ENCODE measurements at regions not wholly inside any gene's neighbourhood (a gene's known extent, or its start where the extent isn't known, plus 50 kb on each side); places are given as distances from the start of the nearest gene placed in this dataset.
A peak's percentile ranks its signal among the peaks of the same experiment; 100 is the strongest.

GRCh38 chr14:71549421-71550050 lies 382.7 kb upstream of the RGS6 start:
- no peak for DNase-seq (ENCODE audit: low read depth)
- no peak for TF ChIP-seq CTCF (IDR thresholded peaks at IDR 0.05; ENCODE audit: insufficient read depth, low read depth, low read length, missing control alignments)
- H3K4me3 ChIP-seq (ENCODE audit: low read depth, low read length), result no peak overlapping the region

GRCh38 chr14:71550367-71550766 lies 381.9 kb upstream of the RGS6 start:
- peak overlapping the region; percentile 25 for H3K4me3 ChIP-seq (ENCODE audit: low read depth, low read length)

GRCh38 chr14:71551291-71551950 lies 380.8 kb upstream of the RGS6 start:
- DNase-seq (ENCODE audit: low read depth), result peak; percentile 32
- no peak overlapping the region for H3K4me3 ChIP-seq (ENCODE audit: low read depth, low read length)
- TF ChIP-seq CTCF (IDR thresholded peaks at IDR 0.05; ENCODE audit: insufficient read depth, low read depth, low read length, missing control alignments), result no peak

More at GRCh38 chr14:71550367-71550766, 381.9 kb upstream of the RGS6 start:
- no peak for TF ChIP-seq CTCF (IDR thresholded peaks at IDR 0.05; ENCODE audit: insufficient read depth, low read depth, low read length, missing control alignments)
- peak; percentile 67 for DNase-seq (ENCODE audit: low read depth)

- DNase-seq (ENCODE audit: low read depth), result no peak
- no peak overlapping the region for H3K4me3 ChIP-seq (ENCODE audit: low read depth, low read length)
- TF ChIP-seq CTCF (IDR thresholded peaks at IDR 0.05; ENCODE audit: insufficient read depth, low read depth, low read length, missing control alignments), result no peak
These were observed 379.4 kb upstream of the RGS6 start for GRCh38 chr14:71552809-71553208.

GRCh38 chr14:71553779-71554178 lies 378.4 kb upstream of the RGS6 start:
- peak overlapping the region; percentile 33 for H3K4me3 ChIP-seq (ENCODE audit: low read depth, low read length)
- TF ChIP-seq CTCF (IDR thresholded peaks at IDR 0.05; ENCODE audit: insufficient read depth, low read depth, low read length, missing control alignments), result no peak
- DNase-seq (ENCODE audit: low read depth), result no peak

GRCh38 chr14:71554323-71554722 lies 377.9 kb upstream of the RGS6 start:
- TF ChIP-seq CTCF (IDR thresholded peaks at IDR 0.05; ENCODE audit: insufficient read depth, low read depth, low read length, missing control alignments), result no peak
- peak overlapping the region; percentile 40 for H3K4me3 ChIP-seq (ENCODE audit: low read depth, low read length)
- peak; percentile 90 for DNase-seq (ENCODE audit: low read depth)
